AG09309 (cell line): ENCODE measurements at regions not wholly inside any gene's neighbourhood (a gene's known extent, or its start where the extent isn't known, plus 50 kb on each side); places are given as distances from the start of the nearest gene placed in this dataset.

Experiments used
- DNase-seq: peaks from one replicate; pipeline ENCODE4 v3.0.0-alpha.2; 2010; ENCODE audit warnings: low read depth
- H3K4me3 ChIP-seq: 2 replicates; pipeline ENCODE4 v1.5.1; 2011; ENCODE audit warnings: mild to moderate bottlenecking, low read depth, low read length, moderate library complexity; ENCODE audit not compliant: control insufficient read depth
- TF ChIP-seq, protein P1 (sequence below): IDR thresholded peaks from 2 replicates; pipeline ENCODE4 v1.5.1; 2011; ENCODE audit warnings: mild to moderate bottlenecking, low read depth, low read length, inconsistent platforms; ENCODE audit not compliant: insufficient read depth, control insufficient read depth; ENCODE audit errors: missing control alignments

GRCh38 chr2:42987112-42987922 lies 194.9 kb upstream of the HAAO start:
- DNase-seq: peak; percentile 86
- TF ChIP-seq, protein P1, sequence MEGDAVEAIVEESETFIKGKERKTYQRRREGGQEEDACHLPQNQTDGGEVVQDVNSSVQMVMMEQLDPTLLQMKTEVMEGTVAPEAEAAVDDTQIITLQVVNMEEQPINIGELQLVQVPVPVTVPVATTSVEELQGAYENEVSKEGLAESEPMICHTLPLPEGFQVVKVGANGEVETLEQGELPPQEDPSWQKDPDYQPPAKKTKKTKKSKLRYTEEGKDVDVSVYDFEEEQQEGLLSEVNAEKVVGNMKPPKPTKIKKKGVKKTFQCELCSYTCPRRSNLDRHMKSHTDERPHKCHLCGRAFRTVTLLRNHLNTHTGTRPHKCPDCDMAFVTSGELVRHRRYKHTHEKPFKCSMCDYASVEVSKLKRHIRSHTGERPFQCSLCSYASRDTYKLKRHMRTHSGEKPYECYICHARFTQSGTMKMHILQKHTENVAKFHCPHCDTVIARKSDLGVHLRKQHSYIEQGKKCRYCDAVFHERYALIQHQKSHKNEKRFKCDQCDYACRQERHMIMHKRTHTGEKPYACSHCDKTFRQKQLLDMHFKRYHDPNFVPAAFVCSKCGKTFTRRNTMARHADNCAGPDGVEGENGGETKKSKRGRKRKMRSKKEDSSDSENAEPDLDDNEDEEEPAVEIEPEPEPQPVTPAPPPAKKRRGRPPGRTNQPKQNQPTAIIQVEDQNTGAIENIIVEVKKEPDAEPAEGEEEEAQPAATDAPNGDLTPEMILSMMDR: no peak
- H3K4me3 ChIP-seq: no peak overlapping the region

DNA sequence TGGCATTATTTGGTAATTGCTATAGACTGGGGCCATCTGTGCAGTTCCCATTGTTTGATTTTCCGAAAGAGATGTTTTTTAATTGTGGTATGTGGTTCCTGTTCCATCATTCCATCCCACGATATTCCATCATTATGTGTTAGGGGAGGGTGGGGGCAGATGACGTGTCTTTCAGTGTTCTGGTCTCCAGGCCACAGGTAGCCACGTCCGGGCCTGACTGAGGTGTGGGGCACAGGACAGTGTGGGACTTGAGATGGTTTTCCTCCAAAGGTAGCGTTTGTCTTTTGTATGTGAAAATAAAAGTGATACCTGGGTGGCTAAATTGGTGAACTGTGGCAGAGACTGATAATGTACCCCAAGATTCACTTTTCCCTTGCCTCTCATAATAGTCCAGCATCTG lies 192.2 kb upstream of the HAAO start:
- DNase-seq: no peak
- no peak overlapping the region for H3K4me3 ChIP-seq
- TF ChIP-seq, protein P1: no peak

- TF ChIP-seq, protein P1: no peak
- H3K4me3 ChIP-seq: no peak overlapping the region
- DNase-seq: no peak
Measured at GRCh38 chr2:42984081-42984480, 191.7 kb upstream of the HAAO start.

- no peak overlapping the region for H3K4me3 ChIP-seq
- no peak for DNase-seq
- TF ChIP-seq, protein P1: no peak
Measured at GRCh38 chr2:42980764-42981416, 188.5 kb upstream of the HAAO start.

DNA sequence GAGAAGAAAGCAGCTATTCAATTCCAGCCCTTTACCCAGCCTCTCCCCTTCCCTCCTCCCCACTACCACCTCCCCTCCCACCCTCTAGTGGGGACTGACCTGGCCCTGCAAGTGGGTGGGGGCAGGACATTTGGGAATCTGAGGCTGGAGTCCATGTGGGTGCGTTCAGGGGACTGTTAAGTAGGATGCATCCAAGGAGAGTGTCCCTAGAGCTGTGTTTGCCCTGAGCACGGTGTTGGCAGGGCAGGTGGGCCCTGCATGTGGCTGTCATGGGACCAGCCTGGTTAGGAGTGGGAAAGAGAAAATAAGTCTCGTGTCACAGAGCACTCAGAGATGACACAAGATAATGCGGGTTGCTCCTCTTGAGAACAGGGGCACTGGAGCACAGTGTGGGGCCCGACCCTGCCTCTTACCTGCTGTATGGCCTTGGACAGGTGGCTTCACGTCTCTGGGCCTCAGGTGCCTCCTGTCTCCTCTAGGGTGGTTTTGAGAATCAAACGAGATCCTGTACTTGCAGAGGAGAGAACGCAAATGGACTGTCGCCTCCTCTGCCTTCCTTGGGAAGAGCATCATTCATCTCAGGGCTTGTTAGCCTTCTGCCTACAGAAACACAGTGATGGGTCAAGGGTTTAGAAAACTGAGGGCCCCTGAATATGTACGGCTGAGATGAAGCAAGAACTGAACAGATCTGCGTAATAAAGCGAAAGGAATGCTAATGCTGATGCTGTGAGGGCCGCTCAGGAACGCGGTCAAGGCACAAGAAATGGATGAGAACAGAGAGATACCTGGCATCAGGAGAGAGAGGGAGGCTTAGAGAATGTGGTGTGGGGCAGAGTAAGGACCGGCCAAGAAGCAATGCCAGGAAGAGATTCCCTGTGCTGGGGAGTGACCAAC lies 187.7 kb upstream of the HAAO start:
- no peak overlapping the region for H3K4me3 ChIP-seq
- TF ChIP-seq, protein P1: no peak
- no peak for DNase-seq

DNA sequence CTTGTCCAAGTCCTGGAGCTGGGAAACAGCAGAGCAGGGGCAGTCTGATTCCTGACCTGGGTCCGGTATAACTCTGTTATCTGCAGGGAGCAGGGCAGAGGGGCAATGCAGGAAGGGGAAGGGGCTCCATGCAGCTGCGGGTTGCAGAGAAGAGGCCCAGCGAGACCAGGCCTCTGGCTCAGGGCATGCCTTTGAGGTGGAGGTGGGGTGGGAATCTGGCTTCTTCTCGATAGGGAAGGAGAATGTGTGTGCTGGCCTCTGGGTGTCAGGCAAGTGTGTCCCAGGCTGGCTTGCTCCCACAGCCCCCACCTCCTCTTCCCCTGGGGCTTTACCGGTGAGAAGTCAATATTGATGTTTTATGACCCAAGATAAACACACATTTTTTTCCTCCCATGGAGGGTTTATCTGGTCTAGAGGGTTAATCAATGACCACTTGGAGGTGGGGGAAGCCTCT lies 187.1 kb upstream of the HAAO start:
- no peak for DNase-seq
- TF ChIP-seq, protein P1: no peak

More for the DNA sequence above, 187.1 kb upstream of the HAAO start:
- no peak overlapping the region for H3K4me3 ChIP-seq
